Nephron (organoid): ENCODE measurements at regions not wholly inside any gene's neighbourhood (a gene's known extent, or its start where the extent isn't known, plus 50 kb on each side); places are given as distances from the start of the nearest gene placed in this dataset.
"Not testable (repeated sequence)": the region's sequence is repeated elsewhere in the genome, so short reads cannot be mapped to it uniquely, and the experiment has no call there.

Experiments used
- H3K27ac Mint-ChIP-seq, 3 experiments: 2 replicates each; pipeline ENCODE4 v1.8.0; 2020; ENCODE audit warnings: mixed read lengths in 3 of 3, mild to moderate bottlenecking in 2 of 3, moderate library complexity in 1 of 3
- H3K27me3 Mint-ChIP-seq: 2 replicates; pipeline ENCODE4 v1.8.0; 2021; ENCODE audit warnings: low read depth, mild to moderate bottlenecking, moderate library complexity, mixed read lengths
- H3K36me3 Mint-ChIP-seq: 2 replicates; pipeline ENCODE4 v1.8.0; 2020; ENCODE audit warnings: low read depth, mixed read lengths
- H3K4me1 Mint-ChIP-seq: 2 replicates; pipeline ENCODE4 v1.8.0; 2020; ENCODE audit warnings: mixed read lengths
- H3K4me3 Mint-ChIP-seq, 3 experiments: 2 replicates each; pipeline ENCODE4 v1.8.0; 2020; ENCODE audit warnings: mild to moderate bottlenecking in 3 of 3, mixed read lengths in 3 of 3, moderate library complexity in 2 of 3
- H3K9me3 Mint-ChIP-seq: 2 replicates; pipeline ENCODE4 v1.8.0; 2020; ENCODE audit warnings: mixed read lengths
- CTCF ChIP-seq, 3 experiments: fragments of 200-600 bp; sonication (generic); IDR thresholded peaks; one replicate each; pipeline ENCODE4 v1.5.0; 2021; ENCODE audit warnings: antibody characterized with exemption in 3 of 3; ENCODE audit not compliant: unreplicated experiment in 3 of 3

GRCh38 chr12:86387591-86388145 lies 131.5 kb upstream of the MGAT4C start:
- Mint-ChIP-seq H3K27me3 (no peaks in the 10 kb centered on the region), H3K9me3 (peaks cover 2% of the 10 kb centered on the region), H3K4me1 (no peaks in the 10 kb centered on the region), H3K36me3 (no peaks in the 10 kb centered on the region), H3K4me3 (no peak overlapping the region), H3K27ac (no peak overlapping the region)
- no peak for TF ChIP-seq CTCF (IDR thresholded peaks at IDR 0.05; ENCODE audit: unreplicated experiment in 3 of 3)

- H3K27me3 Mint-ChIP-seq, result not testable (repeated sequence)
These were observed 127.6 kb upstream of the MGAT4C start for GRCh38 chr12:86383759-86384158.

GRCh38 chr12:86379337-86379736 lies 123.1 kb upstream of the MGAT4C start:
- H3K4me1 Mint-ChIP-seq, result no peaks in the 10 kb centered on the region
- no peaks in the 10 kb centered on the region for H3K27me3 Mint-ChIP-seq
- H3K4me3 Mint-ChIP-seq, result no peak overlapping the region
- H3K36me3 Mint-ChIP-seq, result no peaks in the 10 kb centered on the region
- H3K27ac Mint-ChIP-seq, result no peak overlapping the region
- TF ChIP-seq CTCF (IDR thresholded peaks at IDR 0.05; ENCODE audit: unreplicated experiment in 3 of 3), result no peak
- H3K9me3 Mint-ChIP-seq, result peaks cover 2% of the 10 kb centered on the region

More at GRCh38 chr12:86383759-86384158, 127.6 kb upstream of the MGAT4C start:
- H3K27ac Mint-ChIP-seq, H3K36me3 Mint-ChIP-seq, H3K9me3 Mint-ChIP-seq, H3K4me3 Mint-ChIP-seq, H3K4me1 Mint-ChIP-seq: not testable (repeated sequence)

- H3K36me3 Mint-ChIP-seq, result no peaks in the 10 kb centered on the region
- TF ChIP-seq CTCF (IDR thresholded peaks at IDR 0.05; ENCODE audit: unreplicated experiment in 3 of 3), result peak in 2 of 3 experiments; percentile 11 to 21
- H3K9me3 Mint-ChIP-seq, result no peaks in the 10 kb centered on the region
- H3K27me3 Mint-ChIP-seq, result no peaks in the 10 kb centered on the region
- H3K4me1 Mint-ChIP-seq, result no peaks in the 10 kb centered on the region
- no peak overlapping the region for H3K4me3 Mint-ChIP-seq
- no peak overlapping the region for H3K27ac Mint-ChIP-seq
These were observed 119.9 kb upstream of the MGAT4C start for GRCh38 chr12:86376052-86376451.

- Mint-ChIP-seq H3K27me3 (no peaks in the 10 kb centered on the region), H3K9me3 (no peaks in the 10 kb centered on the region), H3K36me3 (no peaks in the 10 kb centered on the region), H3K27ac (no peak overlapping the region), H3K4me3 (no peak overlapping the region), H3K4me1 (no peaks in the 10 kb centered on the region)
- no peak for TF ChIP-seq CTCF (IDR thresholded peaks at IDR 0.05; ENCODE audit: unreplicated experiment in 3 of 3)
These were observed 117.6 kb upstream of the MGAT4C start for GRCh38 chr12:86373813-86374212.

GRCh38 chr12:86367137-86367536 lies 110.9 kb upstream of the MGAT4C start:
- TF ChIP-seq CTCF (IDR thresholded peaks at IDR 0.05; ENCODE audit: unreplicated experiment in 3 of 3), result no peak
- no peaks in the 10 kb centered on the region for H3K9me3 Mint-ChIP-seq
- no peak overlapping the region for H3K27ac Mint-ChIP-seq
- no peaks in the 10 kb centered on the region for H3K27me3 Mint-ChIP-seq
- H3K4me1 Mint-ChIP-seq, result no peaks in the 10 kb centered on the region
- no peaks in the 10 kb centered on the region for H3K36me3 Mint-ChIP-seq
- no peak overlapping the region for H3K4me3 Mint-ChIP-seq
